ENCODE measurements at regions not wholly inside any gene's neighbourhood (a gene's known extent, or its start where the extent isn't known, plus 50 kb on each side); places are given as distances from the start of the nearest gene placed in this dataset.
"Not testable (repeated sequence)": the region's sequence is repeated elsewhere in the genome, so short reads cannot be mapped to it uniquely, and the experiment has no call there.

DNA sequence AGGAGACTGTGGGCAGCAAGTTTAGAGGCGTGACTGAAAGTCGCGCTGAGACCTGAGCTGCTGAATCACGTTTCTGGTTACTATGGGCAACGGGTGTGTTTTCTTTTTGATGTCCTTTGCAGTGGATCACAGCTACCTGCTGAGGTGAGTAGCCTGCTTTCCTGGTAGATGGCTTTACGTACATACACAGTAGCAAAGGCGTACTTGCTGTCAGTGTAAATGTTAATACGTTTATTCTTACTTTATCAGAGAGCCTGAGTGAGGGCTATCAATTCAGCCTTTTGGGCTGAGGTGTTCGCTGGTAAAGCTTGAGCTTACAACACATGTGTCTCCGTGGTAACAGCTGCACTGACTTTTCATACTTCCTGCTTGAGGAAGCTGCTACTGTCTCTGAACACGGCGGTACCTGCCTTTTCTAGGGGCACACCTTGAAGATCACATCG, 165.1 kb upstream of the CCZ1B start:
- not testable (repeated sequence) for FAIRE-seq

GRCh38 chr7:6991686-6992085, 165.6 kb upstream of the CCZ1B start:
- FAIRE-seq, result not testable (repeated sequence)

GRCh38 chr7:6992133-6992532, 166.1 kb upstream of the CCZ1B start:
- FAIRE-seq, result not testable (repeated sequence)

GRCh38 chr7:6995026-6995425, 169.0 kb upstream of the CCZ1B start:
- not testable (repeated sequence) for FAIRE-seq

DNA sequence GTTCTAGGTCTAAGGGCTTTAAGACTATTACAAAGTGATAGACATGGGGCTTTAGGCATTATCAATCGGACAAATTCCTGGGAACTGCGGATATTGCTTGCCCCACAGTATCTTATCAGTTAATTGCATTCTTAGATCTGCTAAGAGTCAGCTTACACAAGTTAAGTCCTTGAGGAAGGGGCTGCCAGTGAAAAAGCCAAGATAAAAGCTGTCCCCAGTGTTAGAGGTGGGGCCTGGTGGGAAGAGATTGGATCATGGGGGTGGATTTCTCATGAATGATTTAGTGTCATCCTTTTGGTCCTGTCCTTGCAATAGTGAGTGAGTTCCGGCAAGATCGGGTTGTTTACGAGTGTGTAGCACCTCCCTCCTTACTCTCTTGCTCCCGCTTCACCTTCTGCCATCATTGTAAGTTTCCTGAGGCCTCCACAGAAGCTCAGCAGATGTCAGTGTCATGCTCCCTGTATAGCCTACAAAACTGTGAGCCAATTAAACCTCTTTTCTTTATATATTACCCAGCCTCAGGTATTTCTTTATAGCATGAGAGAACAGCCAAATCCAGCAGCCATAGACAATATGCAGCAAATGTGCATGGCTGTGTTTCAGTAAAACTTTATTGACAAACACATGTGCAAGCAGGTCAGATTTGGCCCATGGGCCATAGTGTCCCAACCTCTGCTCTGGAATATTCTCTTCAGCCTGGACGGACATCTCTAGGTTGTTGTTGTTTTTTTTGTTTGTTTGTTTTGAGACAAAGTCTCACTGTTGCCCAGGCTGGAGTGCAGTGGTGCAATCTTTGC, 169.6 kb upstream of the CCZ1B start:
- not testable (repeated sequence) for FAIRE-seq

- FAIRE-seq, result not testable (repeated sequence)
These were observed 173.1 kb upstream of the CCZ1B start for GRCh38 chr7:6999067-6999666.

DNA sequence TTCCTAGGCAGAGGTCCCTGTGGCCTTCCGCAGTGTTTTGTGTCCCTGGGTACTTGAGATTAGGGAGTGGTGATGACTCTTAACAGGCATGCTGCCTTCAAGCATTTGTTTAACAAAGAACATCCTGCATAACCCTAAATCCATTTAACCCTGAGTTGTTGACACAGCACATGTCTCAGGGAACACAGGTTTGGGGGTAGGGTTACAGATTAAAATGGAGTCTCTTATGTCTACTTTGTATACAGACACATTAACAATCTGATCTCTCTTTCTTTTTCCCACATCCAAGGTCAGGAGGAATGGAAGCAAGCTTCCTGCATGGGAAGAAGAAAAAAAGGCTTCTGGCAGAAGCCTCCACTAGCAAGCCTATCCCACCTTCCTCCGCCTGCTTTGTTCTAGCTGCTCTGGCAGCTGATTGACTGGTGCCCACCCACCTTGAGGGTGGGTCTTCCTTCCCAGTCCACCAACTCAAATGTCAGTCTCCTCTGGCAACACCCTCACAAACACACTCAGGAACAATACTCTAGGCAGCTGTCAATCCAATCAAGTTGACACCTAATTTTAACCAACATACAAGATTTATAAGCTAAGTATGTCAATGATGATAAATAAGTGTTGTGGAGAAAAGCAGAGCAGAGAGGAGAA, 176.5 kb upstream of the CCZ1B start:
- FAIRE-seq, result no peak

DNA sequence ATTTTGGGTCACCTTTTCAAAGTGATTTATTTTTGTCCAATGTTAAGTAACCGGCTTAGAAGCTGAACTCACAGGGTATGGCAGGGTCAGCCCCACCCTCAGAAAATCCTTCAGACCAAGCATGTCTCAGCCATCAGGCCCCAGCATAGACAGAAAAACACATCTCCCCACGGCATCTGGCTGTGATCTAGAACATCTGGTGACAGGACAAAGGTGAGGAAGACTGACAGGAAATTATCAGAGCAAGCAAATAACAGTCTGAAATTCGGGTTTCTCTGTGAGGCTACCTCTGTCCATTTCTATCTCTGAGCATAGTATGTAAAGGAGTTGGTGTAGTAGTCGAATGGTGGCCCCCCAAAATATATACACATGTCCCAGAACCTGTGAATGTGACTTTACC, 177.0 kb upstream of the C1GALT1 start:
- no peak for FAIRE-seq

GRCh38 chr7:7005949-7006348, 176.4 kb upstream of the C1GALT1 start:
- FAIRE-seq, result not testable (repeated sequence)

DNA sequence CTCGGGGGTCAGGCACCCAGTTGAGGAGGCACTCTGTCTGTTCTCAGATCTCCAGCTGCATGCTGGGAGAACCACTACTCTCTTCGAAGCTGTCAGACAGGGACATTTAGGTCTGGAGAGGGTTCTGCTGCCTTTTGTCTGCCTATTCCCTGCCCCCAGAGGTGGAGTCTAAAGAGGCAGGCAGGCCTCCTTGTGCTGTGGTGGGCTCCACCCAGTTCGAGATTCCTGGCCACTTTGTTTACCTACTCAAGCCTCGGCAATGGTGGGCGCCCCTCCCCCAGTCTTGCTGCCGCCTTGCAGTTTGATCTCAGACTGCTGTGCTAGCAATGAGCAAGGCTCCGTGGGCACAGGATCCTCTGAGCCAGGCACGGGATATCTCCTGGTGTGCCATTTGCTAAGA, 171.1 kb upstream of the C1GALT1 start:
- FAIRE-seq, result not testable (repeated sequence)

- FAIRE-seq, result not testable (repeated sequence)
These were observed 170.6 kb upstream of the C1GALT1 start for GRCh38 chr7:7011751-7012150.

GRCh38 chr7:7014827-7015595, 167.3 kb upstream of the C1GALT1 start:
- no peak for FAIRE-seq

- no peak for FAIRE-seq
These were observed 164.6 kb upstream of the C1GALT1 start for GRCh38 chr7:7017707-7018280.

GRCh38 chr7:7018290-7018689, 164.1 kb upstream of the C1GALT1 start:
- no peak for FAIRE-seq

- FAIRE-seq, result no peak
These were observed 150.1 kb upstream of the C1GALT1 start for GRCh38 chr7:7032221-7032620.

- no peak for FAIRE-seq
These were observed 146.5 kb upstream of the C1GALT1 start for GRCh38 chr7:7035851-7036250.

GRCh38 chr7:7042286-7042893, 140.0 kb upstream of the C1GALT1 start:
- FAIRE-seq, result not testable (repeated sequence)

- no peak for FAIRE-seq
These were observed 137.5 kb upstream of the C1GALT1 start for GRCh38 chr7:7044806-7045205.

- no peak for FAIRE-seq
These were observed 134.1 kb upstream of the C1GALT1 start for GRCh38 chr7:7048213-7048612.

- no peak for FAIRE-seq
These were observed 131.0 kb upstream of the C1GALT1 start for GRCh38 chr7:7051206-7051877.

- no peak for FAIRE-seq
These were observed 128.0 kb upstream of the C1GALT1 start for GRCh38 chr7:7054252-7054830.
